ENCODE measurements at regions not wholly inside any gene's neighbourhood (a gene's known extent, or its start where the extent isn't known, plus 50 kb on each side); places are given as distances from the start of the nearest gene placed in this dataset.

DNA sequence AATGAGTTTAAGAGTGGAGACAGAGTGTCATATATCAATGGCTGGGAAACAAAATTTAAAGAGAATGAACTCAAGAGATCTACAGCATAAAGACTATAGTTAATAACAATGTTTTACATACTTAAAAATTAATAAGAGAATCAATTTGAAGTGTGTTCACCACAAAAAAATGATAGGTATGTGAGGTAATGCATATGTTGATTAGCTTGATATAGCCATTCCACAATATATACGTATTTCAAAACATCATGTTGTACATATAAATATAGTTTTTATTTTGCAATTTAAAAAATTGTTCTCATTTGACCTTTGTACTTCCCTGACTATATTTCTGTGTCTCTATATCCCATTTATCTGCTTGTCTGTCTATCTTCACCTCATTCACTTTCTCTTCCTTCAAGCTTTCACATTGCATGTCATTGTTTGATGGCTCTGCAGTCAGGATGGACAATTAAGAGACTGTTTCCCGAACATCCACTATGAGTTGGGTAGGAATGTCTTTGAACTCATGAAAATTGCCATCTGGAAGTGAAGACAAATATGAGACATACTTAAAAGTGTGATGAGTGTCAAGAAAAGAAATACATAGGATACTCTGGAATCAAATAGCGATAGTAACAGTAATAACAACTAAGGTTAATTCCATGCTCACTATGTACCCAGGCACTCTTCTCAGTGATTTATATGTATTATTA, 359.9 kb upstream of the ACTBL2 start:
- DNase-seq (ENCODE audit: low read depth in 2 of 2): no peak

DNA sequence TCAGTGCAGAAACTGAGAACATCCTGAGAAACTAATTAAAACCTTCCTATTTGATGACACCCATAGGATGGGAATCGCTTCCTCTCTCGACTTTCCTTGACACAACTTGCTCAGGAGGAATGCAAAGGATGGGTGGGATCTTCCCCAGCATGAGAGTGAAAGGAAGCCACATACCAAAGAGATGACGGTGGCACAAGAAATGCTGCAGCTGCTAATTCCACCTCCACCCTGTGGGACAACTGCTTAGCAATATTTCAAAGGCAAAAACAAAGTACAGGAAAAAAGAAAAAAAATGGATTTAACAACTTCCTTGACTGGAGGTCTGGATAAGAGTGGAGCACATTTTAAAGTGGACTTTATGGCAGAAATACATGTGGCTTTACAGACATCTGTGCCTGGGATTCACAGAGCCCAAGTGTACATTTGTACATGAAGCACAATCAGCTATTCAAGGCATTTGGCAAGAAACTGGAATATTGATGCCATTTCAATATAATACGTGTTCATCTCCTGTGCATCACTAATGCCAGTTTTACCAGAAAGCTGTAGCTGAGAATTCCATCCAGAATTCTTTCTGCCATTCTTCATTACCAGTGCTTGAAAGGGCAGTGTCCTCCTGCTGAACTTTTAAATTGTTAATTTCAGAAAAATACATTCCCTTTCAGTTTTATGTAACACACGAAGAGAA, 359.2 kb upstream of the ACTBL2 start:
- no peak for DNase-seq (ENCODE audit: low read depth in 2 of 2)

GRCh38 chr5:57839437-57840079, 356.9 kb upstream of the ACTBL2 start:
- DNase-seq (ENCODE audit: low read depth in 2 of 2): no peak

- DNase-seq (ENCODE audit: low read depth in 2 of 2): no peak
These were observed 356.4 kb upstream of the ACTBL2 start for GRCh38 chr5:57839025-57839424.

DNA sequence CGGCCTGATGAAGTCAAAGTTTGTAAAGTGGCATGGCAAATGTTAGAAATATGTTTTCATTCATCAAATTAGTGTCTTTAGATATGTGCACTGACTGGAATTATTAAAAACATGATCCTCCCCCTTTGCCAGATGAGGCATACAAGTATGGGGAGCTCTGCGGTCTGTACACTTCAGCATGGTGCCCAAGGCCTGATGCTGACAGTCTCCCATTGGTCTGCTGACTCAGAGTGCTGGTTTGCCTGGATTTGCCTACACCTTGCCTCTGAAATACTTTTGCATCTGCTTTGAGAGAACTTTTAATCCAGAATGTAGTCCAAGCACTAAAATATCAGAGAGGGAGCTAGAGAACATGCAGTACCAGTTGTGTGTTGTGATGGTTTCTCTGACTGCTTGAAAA, 354.3 kb upstream of the ACTBL2 start:
- DNase-seq (ENCODE audit: low read depth in 2 of 2): no peak

GRCh38 chr5:57836331-57836730, 353.7 kb upstream of the ACTBL2 start:
- no peak for DNase-seq (ENCODE audit: low read depth in 2 of 2)

GRCh38 chr5:57834829-57835608, 352.4 kb upstream of the ACTBL2 start:
- DNase-seq (ENCODE audit: low read depth in 2 of 2): no peak

DNA sequence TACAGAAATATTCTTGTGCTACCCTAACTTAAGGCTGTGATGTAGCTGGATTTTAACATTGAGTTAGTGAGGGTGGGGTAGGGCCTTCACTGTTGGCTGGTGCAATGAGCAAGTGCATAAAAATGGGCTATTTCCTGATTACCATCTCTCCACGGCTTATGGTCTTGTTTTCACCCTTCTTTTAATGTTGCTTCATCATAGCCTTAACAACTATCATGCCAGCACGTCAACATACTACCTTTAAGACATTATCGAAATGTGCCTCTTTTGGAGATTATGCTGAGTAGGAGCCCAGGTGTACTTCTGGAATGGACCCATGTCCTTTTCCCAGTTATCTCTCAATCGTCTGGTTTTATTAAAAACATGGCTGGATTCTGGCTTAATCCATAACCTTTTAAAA, 350.9 kb upstream of the ACTBL2 start:
- no peak for DNase-seq (ENCODE audit: low read depth in 2 of 2)

DNA sequence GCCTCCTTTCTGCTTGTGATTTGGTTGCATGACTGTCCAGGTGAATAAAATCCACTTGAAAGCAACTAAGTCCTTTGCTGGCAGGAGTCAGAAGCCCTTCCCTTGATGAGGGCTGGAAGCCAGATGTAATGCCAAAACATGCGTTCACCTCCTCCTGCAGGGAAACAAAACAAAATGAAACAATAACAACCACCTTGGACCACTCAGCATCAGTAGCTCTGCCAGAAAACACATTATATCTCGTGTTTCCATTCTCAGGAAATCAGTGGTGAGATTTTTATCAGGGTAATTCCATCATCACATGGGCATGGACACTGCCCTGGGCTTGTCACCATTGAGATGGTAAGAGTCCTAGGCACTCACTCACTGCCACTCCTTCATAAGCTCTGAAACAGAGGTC, 350.3 kb upstream of the ACTBL2 start:
- DNase-seq (ENCODE audit: low read depth in 2 of 2): no peak

DNA sequence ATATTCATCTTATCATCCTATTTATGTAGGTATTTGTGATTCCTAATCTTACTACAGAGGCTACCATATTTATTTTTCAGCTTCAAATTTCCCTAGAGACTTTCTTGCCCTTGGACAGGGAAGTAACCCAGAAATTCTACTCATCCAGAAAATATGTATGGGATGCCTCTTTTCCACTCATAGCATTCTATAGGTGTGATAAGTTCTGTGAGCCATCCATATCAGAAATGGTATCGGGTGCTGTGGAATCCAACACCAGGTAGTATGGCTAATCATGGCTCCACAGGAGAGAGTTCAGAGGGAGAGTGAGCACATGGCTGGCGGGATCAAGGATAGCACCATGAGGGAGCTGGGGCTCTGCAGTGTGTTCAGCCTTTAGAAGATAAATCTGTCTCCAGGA, 349.3 kb upstream of the ACTBL2 start:
- no peak for DNase-seq (ENCODE audit: low read depth in 2 of 2)

DNA sequence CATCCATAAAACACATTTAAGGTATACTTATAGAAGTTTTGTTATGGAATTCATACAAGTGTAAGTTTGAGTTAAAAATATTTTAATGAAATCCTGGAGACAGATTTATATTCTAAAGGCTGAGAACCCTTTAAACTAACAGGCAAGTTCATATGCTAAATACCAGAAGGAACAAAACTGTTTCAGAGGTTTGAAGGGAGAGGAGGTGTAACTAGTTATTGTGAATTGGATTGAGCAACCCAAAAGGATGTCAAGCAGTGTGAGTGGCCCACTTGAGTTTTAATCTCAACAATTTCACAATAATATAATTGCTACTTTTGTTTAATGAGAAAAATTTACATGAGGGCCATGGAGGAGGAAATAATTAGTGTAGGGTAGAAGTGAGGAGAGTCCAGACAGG, 348.5 kb upstream of the ACTBL2 start:
- no peak for DNase-seq (ENCODE audit: low read depth in 2 of 2)

DNA sequence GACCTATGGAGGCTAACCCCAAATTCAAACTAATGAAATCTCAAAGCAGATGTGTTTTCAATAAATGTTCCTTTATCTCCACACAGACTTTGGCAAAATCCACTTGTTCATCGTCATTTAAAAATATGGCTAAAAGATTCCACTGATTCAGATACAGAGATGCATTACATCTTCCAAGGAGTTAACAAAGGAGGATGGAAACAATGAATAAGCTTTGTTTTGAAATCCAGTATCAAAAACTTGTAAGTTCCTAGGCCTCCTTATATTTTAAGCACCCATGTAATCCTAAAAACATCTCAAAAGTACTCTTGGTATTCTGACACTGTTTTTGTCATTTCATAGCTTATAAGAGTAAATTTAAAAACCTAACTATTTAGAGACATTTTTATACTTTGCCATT, 345.6 kb upstream of the ACTBL2 start:
- no peak for DNase-seq (ENCODE audit: low read depth in 2 of 2)

DNA sequence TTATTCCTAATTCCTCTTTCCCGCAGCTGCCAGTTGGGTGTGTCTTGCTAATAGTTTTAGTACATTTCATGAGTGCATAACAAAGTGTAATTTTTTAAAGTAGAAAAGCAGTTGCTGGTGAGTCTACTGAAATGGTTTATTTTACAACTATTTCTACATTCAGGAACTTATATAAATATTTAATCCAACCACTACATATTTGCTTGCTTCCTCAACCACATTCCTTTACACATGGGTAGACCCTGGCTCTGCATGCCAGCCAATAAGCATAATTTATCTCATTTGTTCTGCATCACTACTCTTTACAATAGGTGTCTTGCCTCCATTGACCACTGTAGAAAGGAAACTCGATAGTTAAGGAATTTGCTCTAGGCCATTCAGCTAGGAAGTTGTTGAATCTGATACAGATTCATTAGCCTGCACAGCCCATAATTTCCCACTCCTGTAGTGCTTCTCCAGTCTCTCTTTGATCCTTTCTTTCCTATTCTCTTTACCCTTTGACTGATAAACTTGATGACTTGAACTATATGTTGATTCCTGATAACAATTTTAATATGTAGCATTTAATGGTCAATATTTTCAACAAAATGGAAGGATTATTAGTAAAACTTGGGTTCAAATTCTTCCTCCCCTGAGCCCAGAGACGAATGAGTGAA, 342.5 kb upstream of the ACTBL2 start:
- no peak for DNase-seq (ENCODE audit: low read depth in 2 of 2)

DNA sequence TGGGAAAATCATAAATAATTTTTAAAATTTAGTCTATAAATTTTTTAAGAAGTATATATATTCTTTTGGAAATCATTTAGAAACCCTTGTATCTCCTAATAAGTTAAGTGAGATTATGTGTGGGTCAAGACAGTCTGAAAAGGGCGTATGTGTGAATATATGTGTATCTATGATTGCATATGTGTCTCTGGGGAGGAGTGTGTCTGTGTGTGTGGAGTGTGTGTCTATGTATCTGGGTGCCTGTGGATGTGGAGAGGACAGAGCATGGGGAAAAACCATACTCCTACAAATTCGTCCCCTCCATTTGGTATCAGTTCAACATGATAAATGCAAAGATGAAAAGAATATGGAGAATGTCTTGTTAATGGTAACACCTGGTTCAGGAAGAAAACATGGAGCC, 342.0 kb upstream of the ACTBL2 start:
- no peak for DNase-seq (ENCODE audit: low read depth in 2 of 2)

DNA sequence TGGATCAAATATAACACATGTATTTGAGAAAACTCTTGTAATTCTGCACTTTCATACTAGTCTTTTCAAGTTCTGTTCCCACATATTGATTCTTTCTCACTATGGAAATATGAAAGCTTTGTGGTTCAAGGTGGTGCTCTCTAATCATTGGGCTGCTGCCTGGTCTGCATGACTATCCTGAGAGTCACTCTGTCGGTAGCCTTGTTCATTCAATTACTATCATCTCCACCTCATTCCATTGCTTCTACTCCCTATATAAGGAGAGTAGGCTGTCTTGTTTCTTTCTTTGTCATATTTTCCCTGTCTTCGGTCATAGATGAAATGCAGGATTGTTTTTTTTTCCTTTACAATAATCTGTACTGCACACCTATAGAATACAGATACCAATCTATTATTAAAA, 341.4 kb upstream of the ACTBL2 start:
- DNase-seq (ENCODE audit: low read depth in 2 of 2): no peak

DNA sequence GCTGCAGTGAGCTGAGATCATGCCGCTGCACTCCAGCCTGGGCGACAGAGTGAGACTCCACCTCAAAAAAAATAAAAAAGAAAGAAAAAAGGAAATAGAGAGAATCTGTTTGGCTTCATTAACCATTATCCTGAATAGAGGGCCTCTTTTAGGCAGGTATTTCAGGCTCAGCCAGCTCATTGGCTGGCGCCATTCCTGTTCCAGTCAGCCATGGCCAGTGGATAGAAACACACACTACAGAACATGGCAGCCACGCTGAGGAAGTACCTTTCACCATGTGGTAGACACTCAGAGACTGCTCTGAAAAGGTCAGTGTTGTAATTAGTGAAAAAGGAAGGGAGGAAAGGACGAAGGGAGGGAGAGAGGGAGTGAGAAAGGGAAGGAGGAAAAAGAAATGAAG, 340.0 kb upstream of the ACTBL2 start:
- DNase-seq (ENCODE audit: low read depth in 2 of 2): no peak

- DNase-seq (ENCODE audit: low read depth in 2 of 2): no peak
These were observed 335.8 kb upstream of the ACTBL2 start for GRCh38 chr5:57818397-57818796.

DNA sequence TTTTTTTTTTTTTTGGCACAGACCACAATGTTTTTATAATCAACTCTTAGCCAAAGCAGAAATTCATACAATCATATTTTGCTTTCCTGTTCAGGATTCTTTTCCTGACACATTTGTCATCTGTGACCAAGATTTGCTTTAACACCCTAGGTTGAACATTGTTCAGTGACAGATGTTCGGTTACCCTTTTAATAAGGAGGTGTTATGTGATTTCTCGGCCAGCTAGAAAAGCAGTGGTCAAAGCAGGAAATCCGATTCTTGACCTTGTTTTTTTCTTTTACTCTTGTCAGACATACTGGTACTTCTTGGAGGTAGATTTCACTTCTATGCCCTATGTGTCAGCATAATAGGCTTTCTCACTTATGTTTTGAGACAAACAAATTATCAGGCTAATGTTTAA, 335.3 kb upstream of the ACTBL2 start:
- no peak for DNase-seq (ENCODE audit: low read depth in 2 of 2)

GRCh38 chr5:57817001-57817453, 334.4 kb upstream of the ACTBL2 start:
- DNase-seq (ENCODE audit: low read depth in 2 of 2): no peak

GRCh38 chr5:57816108-57816507, 333.5 kb upstream of the ACTBL2 start:
- DNase-seq (ENCODE audit: low read depth in 2 of 2): no peak

GRCh38 chr5:57805732-57806131, 323.1 kb upstream of the ACTBL2 start:
- DNase-seq (ENCODE audit: low read depth in 2 of 2): no peak

DNA sequence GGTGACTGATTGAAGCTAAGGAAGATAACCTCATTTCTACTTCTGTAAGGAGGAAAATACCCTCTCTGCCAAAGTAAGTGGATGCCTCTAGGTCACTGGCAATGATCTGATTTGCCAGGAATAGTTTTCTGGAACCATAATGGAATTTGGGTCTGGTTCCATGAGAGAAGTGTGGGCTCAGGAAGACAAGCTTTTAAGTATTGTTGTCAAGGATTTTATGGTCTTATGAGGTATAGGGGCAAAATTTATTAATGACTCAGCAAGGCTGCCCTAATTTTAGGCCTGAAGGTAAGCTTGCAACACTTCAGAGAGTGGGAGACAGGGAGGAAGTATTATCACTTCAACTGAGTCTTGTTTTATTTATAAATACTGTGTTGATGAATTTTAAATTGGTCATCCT, 322.6 kb upstream of the ACTBL2 start:
- DNase-seq (ENCODE audit: low read depth in 2 of 2): no peak
